ENCODE measurements at regions not wholly inside any gene's neighbourhood (a gene's known extent, or its start where the extent isn't known, plus 50 kb on each side); places are given as distances from the start of the nearest gene placed in this dataset.

DNA sequence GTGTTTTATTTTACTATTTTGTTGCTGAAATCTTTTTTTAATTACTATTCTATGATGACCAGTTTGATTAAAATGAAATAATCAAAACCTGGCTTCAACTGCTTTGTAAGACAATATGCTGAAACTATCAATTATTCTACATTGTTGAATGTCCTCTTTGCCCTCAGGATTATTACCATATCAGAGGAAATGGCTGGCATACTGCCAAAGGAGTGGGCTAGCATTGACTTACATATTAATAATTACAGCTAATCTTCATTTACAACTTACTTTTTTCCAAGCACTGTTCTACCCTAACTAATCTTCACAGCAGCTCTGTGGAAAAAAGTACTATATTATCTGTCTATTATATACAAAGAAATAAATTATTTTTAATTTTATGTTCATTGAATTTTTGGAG, 560.5 kb downstream of the BCKDHB start:
- H3K4me3 ChIP-seq (replicated peaks; ENCODE audit: insufficient read depth, low read length), result no peak overlapping the region
- TF ChIP-seq GABPA (IDR thresholded peaks at IDR 0.05; ENCODE audit: low read depth), result no peak
- TF ChIP-seq, protein P1, sequence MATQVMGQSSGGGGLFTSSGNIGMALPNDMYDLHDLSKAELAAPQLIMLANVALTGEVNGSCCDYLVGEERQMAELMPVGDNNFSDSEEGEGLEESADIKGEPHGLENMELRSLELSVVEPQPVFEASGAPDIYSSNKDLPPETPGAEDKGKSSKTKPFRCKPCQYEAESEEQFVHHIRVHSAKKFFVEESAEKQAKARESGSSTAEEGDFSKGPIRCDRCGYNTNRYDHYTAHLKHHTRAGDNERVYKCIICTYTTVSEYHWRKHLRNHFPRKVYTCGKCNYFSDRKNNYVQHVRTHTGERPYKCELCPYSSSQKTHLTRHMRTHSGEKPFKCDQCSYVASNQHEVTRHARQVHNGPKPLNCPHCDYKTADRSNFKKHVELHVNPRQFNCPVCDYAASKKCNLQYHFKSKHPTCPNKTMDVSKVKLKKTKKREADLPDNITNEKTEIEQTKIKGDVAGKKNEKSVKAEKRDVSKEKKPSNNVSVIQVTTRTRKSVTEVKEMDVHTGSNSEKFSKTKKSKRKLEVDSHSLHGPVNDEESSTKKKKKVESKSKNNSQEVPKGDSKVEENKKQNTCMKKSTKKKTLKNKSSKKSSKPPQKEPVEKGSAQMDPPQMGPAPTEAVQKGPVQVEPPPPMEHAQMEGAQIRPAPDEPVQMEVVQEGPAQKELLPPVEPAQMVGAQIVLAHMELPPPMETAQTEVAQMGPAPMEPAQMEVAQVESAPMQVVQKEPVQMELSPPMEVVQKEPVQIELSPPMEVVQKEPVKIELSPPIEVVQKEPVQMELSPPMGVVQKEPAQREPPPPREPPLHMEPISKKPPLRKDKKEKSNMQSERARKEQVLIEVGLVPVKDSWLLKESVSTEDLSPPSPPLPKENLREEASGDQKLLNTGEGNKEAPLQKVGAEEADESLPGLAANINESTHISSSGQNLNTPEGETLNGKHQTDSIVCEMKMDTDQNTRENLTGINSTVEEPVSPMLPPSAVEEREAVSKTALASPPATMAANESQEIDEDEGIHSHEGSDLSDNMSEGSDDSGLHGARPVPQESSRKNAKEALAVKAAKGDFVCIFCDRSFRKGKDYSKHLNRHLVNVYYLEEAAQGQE (IDR thresholded peaks at IDR 0.05; ENCODE audit: insufficient replicate concordance, low read depth), result no peak
- no peak for TF ChIP-seq SPI1 (IDR thresholded peaks at IDR 0.05; ENCODE audit: borderline replicate concordance, low read depth)
- TF ChIP-seq, protein P2, sequence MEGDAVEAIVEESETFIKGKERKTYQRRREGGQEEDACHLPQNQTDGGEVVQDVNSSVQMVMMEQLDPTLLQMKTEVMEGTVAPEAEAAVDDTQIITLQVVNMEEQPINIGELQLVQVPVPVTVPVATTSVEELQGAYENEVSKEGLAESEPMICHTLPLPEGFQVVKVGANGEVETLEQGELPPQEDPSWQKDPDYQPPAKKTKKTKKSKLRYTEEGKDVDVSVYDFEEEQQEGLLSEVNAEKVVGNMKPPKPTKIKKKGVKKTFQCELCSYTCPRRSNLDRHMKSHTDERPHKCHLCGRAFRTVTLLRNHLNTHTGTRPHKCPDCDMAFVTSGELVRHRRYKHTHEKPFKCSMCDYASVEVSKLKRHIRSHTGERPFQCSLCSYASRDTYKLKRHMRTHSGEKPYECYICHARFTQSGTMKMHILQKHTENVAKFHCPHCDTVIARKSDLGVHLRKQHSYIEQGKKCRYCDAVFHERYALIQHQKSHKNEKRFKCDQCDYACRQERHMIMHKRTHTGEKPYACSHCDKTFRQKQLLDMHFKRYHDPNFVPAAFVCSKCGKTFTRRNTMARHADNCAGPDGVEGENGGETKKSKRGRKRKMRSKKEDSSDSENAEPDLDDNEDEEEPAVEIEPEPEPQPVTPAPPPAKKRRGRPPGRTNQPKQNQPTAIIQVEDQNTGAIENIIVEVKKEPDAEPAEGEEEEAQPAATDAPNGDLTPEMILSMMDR (IDR thresholded peaks at IDR 0.05; ENCODE audit: insufficient read depth, low read length), result no peak
- TF ChIP-seq POLR2AphosphoS5 (IDR thresholded peaks at IDR 0.05; ENCODE audit: low read depth), result no peak
- no peaks in the 10 kb centered on the region for H3K27me3 ChIP-seq (ENCODE audit: insufficient read depth, poor library complexity, severe bottlenecking)
- no peak for DNase-seq (ENCODE audit: low read depth in 1 of 2, low spot score in 1 of 2)
- no peak overlapping the region for H3K27ac ChIP-seq (replicated peaks)

DNA sequence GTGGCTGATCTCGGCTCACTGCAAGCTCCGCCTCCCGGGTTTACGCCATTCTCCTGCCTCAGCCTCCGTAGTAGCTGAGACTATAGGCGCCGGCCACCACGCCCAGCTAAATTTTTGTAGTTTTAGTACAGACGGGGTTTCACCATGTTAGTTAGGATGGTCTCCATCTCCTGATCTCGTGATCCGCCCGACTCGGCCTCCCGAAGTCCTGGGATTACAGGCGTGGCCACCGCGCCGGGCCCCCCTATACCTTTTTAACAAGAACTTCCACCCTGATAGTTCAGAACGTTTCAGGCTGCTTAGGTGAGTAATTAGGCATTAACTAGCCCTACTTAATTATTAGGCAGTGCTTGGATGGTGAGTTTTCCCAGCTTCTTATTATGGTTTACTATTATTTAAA, 552.5 kb downstream of the BCKDHB start:
- no peak for DNase-seq (ENCODE audit: low read depth in 1 of 2, low spot score in 1 of 2)
- TF ChIP-seq, protein P1 (IDR thresholded peaks at IDR 0.05; ENCODE audit: insufficient replicate concordance, low read depth), result no peak
- no peak for TF ChIP-seq SPI1 (IDR thresholded peaks at IDR 0.05; ENCODE audit: borderline replicate concordance, low read depth)
- no peak overlapping the region for H3K4me3 ChIP-seq (replicated peaks; ENCODE audit: insufficient read depth, low read length)
- H3K27ac ChIP-seq (replicated peaks), result no peak overlapping the region
- no peaks in the 10 kb centered on the region for H3K27me3 ChIP-seq (ENCODE audit: insufficient read depth, poor library complexity, severe bottlenecking)

DNA sequence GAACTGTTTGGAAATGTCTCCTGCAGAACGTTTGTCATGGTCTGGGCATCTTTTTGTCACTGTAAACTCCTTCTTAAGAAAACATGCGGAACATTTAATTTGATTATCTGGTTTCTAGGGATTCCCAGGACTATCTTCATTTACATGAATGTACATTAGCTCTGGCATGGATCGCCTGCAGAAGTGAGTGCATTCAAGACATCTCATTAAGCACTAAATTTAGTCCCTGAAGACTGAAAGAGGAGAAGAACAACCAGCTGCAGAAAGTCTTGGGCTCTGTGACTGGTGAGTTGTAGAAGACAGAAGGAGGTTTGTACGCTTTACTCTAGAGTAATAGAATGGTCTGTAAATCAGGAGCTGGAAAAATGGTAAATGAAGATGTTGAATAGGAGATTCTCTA, 540.7 kb downstream of the BCKDHB start:
- TF ChIP-seq POLR2AphosphoS5 (IDR thresholded peaks at IDR 0.05; ENCODE audit: low read depth), result no peak
- TF ChIP-seq, protein P1 (IDR thresholded peaks at IDR 0.05; ENCODE audit: insufficient replicate concordance, low read depth), result no peak
- H3K4me3 ChIP-seq (replicated peaks; ENCODE audit: insufficient read depth, low read length), result no peak overlapping the region
- H3K27ac ChIP-seq (replicated peaks), result no peak overlapping the region
- no peaks in the 10 kb centered on the region for H3K27me3 ChIP-seq (ENCODE audit: insufficient read depth, poor library complexity, severe bottlenecking)
- no peak for DNase-seq (ENCODE audit: low read depth in 1 of 2, low spot score in 1 of 2)

DNA sequence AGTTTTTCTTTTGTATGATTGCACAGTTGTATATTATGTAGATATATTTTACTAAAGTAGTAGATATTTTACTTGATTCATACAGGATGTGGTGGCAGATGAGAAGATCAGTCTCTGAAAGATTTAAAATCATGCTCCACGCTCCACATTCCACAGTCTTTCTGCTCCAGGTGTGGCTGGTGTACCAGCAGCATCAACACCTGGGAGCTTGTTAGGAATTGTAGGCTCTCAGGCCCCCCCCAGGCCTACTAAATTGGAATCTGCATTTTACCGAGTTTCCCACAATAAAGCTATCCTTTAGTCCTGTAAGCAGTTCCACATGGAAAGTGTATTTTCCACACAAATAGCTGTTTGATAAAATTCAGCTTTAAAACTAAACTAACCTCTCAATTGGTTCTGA, 537.4 kb downstream of the BCKDHB start:
- DNase-seq (ENCODE audit: low read depth in 1 of 2, low spot score in 1 of 2), result no peak
- H3K27ac ChIP-seq (replicated peaks), result no peak overlapping the region
- no peak overlapping the region for H3K4me3 ChIP-seq (replicated peaks; ENCODE audit: insufficient read depth, low read length)
- no peaks in the 10 kb centered on the region for H3K27me3 ChIP-seq (ENCODE audit: insufficient read depth, poor library complexity, severe bottlenecking)
- no peak for TF ChIP-seq GABPA (IDR thresholded peaks at IDR 0.05; ENCODE audit: low read depth)
- TF ChIP-seq, protein P1 (IDR thresholded peaks at IDR 0.05; ENCODE audit: insufficient replicate concordance, low read depth), result no peak
- no peak for TF ChIP-seq SPI1 (IDR thresholded peaks at IDR 0.05; ENCODE audit: borderline replicate concordance, low read depth)
- TF ChIP-seq POLR2AphosphoS5 (IDR thresholded peaks at IDR 0.05; ENCODE audit: low read depth), result no peak
- TF ChIP-seq, protein P2 (IDR thresholded peaks at IDR 0.05; ENCODE audit: insufficient read depth, low read length), result no peak

Data from HL-60 (cell line).